Right atrium auricular region (tissue), 2 donors: ENCODE measurements at regions not wholly inside any gene's neighbourhood (a gene's known extent, or its start where the extent isn't known, plus 50 kb on each side); places are given as distances from the start of the nearest gene placed in this dataset.

ENCODE experiments used
- DNase-seq: peaks from one replicate; pipeline ENCODE4 v3.0.0-alpha.2; 2019; ENCODE audit warnings: low spot score
- H3K27ac ChIP-seq, 2 donors: fragments of 200-600 bp; sonication (generic); 1 replicate in 1 of 2; 2 replicates in 1 of 2; pipeline ENCODE4 v1.5.1; 2016 to 2019
- H3K27me3 ChIP-seq, 2 donors: fragments of 200-600 bp; sonication (generic); one replicate each; pipeline versions ENCODE4 v1.5.1 to v1.6.0; 2017 to 2019
- H3K36me3 ChIP-seq: fragments of 200-600 bp; sonication (generic); one replicate; pipeline ENCODE4 v1.5.1; 2016
- H3K4me1 ChIP-seq, 2 donors: fragments of 200-600 bp; sonication (generic); one replicate each; pipeline versions ENCODE4 v1.5.1 to v1.6.0; 2017 to 2019
- H3K4me3 ChIP-seq, 2 donors: fragments of 200-600 bp; sonication (generic); 1 replicate in 1 of 2; 2 replicates in 1 of 2; pipeline ENCODE4 v1.5.1; 2017 to 2019; ENCODE audit warnings: mild to moderate bottlenecking in 1 of 2, moderate library complexity in 1 of 2
- H3K9me3 ChIP-seq, 2 donors: fragments of 200-600 bp; sonication (generic); one replicate each; pipeline ENCODE4 v1.5.1; 2019
- TF ChIP-seq, protein P1 (sequence below), 2 donors: fragments of 200-600 bp; sonication (generic); IDR thresholded peaks; one replicate each; pipeline ENCODE4 v1.5.1; 2019; ENCODE audit warnings: antibody characterized with exemption in 2 of 2

DNA sequence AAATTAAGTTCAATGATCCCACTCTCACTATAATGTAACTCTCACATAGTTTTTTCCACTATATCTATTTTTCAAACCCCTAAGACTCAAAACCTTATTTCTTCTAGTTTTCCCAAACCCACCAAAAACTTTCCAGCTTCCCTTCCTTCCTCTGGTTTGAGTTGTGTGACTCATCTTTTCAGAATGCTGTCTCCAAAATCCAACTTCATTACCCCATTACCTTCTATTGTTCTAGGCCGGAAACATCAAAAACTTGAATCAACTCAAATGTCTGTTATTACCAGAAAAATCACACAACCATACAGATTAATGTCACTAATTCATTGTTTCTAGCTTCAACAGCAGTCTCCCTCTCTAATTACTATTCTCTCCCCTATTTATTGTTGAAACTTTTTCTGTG lies 1090.3 kb downstream of the HACE1 start:
- Histone ChIP-seq H3K27me3 (no peaks in the 10 kb centered on the region), H3K36me3 (no peaks in the 10 kb centered on the region), H3K4me1 (no peaks in the 10 kb centered on the region), H3K27ac (no peak overlapping the region), H3K9me3 (no peaks in the 10 kb centered on the region), H3K4me3 (no peak overlapping the region)
- DNase-seq: no peak
- TF ChIP-seq, protein P1, sequence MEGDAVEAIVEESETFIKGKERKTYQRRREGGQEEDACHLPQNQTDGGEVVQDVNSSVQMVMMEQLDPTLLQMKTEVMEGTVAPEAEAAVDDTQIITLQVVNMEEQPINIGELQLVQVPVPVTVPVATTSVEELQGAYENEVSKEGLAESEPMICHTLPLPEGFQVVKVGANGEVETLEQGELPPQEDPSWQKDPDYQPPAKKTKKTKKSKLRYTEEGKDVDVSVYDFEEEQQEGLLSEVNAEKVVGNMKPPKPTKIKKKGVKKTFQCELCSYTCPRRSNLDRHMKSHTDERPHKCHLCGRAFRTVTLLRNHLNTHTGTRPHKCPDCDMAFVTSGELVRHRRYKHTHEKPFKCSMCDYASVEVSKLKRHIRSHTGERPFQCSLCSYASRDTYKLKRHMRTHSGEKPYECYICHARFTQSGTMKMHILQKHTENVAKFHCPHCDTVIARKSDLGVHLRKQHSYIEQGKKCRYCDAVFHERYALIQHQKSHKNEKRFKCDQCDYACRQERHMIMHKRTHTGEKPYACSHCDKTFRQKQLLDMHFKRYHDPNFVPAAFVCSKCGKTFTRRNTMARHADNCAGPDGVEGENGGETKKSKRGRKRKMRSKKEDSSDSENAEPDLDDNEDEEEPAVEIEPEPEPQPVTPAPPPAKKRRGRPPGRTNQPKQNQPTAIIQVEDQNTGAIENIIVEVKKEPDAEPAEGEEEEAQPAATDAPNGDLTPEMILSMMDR (IDR thresholded peaks at IDR 0.05): no peak

DNA sequence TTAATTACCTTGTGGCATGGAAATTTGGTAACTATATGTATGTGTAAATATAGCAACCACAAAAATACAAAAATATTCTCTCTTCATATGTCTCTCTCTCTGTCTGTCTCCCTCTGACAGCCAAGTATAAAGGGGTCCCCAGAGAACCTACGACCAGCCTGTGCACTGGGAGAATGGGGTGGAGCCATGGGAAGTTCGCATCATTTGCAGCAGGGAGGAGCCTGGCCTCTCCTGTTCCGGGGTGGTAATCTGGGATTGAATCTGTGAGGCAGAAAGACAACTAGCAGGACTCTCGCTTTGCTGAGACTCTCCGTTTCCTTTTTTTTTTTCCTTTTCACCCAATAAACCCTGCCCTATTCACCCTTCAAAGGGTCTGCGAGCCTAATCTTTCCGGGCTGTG lies 1109.1 kb downstream of the HACE1 start:
- no peak overlapping the region for H3K27ac ChIP-seq
- H3K27me3 ChIP-seq: no peaks in the 10 kb centered on the region
- TF ChIP-seq, protein P1 (IDR thresholded peaks at IDR 0.05): no peak
- H3K4me3 ChIP-seq: no peak overlapping the region
- no peaks in the 10 kb centered on the region for H3K36me3 ChIP-seq
- H3K4me1 ChIP-seq: no peaks in the 10 kb centered on the region
- no peaks in the 10 kb centered on the region for H3K9me3 ChIP-seq
- DNase-seq: no peak

DNA sequence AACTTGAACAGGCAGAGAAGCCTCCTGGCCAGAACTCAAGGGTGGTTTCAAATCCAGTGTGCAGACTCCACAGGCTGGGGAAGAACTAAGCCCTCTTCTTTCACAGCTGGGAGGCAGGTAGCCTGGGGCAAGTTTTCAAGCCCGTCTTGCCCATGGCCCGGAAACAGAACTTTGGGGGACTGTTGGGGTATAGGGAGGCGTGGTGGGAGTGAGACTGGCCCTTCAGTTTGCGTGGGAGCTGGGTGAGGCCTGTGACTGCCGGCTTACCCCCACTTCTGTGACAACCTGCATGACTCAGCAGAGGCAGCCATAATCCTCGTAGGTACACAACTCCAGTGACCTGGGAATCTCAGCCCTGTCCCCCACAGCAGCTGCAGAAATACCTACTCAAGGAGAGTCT lies 1125.7 kb downstream of the HACE1 start:
- TF ChIP-seq, protein P1 (IDR thresholded peaks at IDR 0.05): no peak
- H3K36me3 ChIP-seq: no peaks in the 10 kb centered on the region
- no peak overlapping the region for H3K4me3 ChIP-seq
- no peaks in the 10 kb centered on the region for H3K4me1 ChIP-seq
- no peak overlapping the region for H3K27ac ChIP-seq
- H3K27me3 ChIP-seq: no peaks in the 10 kb centered on the region
- DNase-seq: no peak
- H3K9me3 ChIP-seq: no peaks in the 10 kb centered on the region

DNA sequence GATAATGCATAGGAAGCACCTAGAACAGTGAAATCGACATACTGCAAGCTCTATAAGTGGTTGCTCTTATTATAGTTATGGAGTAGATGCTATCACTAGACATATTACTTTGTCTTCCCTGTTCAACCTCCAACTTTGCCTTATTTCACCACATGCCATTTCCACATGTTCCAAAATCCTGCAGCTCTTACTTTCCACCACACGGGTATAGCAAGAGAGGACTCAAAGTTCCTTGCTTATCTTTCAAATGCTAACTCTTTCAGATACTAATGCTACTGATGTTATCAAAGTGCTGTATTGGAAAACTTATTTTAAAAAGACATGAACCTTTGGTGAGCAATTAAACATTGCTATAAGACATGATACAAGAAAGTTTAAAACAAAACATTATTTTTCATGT lies 1130.1 kb downstream of the HACE1 start:
- H3K27ac ChIP-seq: no peak overlapping the region
- TF ChIP-seq, protein P1 (IDR thresholded peaks at IDR 0.05): no peak
- DNase-seq: no peak
- H3K27me3 ChIP-seq: no peaks in the 10 kb centered on the region
- H3K4me3 ChIP-seq: no peak overlapping the region
- H3K4me1 ChIP-seq: no peaks in the 10 kb centered on the region
- H3K9me3 ChIP-seq: no peaks in the 10 kb centered on the region
- no peaks in the 10 kb centered on the region for H3K36me3 ChIP-seq

DNA sequence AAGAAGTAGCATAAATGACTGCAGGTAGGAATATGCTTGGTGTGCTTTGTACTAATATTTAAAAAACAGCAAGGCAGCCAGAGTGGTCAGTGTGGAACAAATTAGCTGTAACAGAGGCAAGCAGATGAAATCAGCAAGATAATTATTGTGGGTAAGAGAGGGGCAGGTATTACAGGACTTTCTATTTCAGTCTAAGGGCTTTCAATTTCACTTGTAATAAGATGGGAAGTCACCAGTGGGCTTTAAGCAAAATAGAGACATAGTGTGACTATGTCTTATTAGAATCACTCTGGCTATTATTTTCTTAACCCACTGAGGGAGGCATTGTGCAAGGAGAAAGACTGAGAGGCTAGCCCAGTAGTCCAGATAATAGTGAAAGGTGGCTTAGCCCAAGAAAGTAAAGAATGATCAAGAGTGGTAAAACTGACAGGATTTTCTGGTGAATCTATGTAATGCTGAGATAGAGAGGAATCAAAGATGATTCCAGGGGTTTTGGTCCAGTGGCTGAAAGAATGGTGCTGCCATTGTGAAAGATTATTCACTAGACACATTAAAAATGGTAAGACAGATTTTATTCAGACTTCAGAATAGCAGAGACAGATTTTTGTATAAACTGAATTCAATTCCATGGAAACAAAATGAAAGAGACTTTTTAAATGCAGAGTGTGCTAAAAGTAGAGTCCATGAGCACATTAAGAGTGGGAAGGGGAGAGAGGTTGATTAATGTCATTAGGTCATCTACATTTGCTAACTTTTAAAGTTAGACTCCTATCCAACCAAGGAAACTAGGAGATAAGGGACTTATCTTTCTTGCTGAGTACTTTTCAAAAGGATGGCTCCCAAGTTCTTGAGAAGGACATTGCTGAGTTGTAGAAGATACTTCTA lies 1136.0 kb downstream of the HACE1 start:
- Histone ChIP-seq H3K36me3 (no peaks in the 10 kb centered on the region), H3K9me3 (no peaks in the 10 kb centered on the region), H3K27me3 (no peaks in the 10 kb centered on the region), H3K4me1 (no peaks in the 10 kb centered on the region), H3K4me3 (no peak overlapping the region), H3K27ac (no peak overlapping the region)
- DNase-seq: no peak
- TF ChIP-seq, protein P1 (IDR thresholded peaks at IDR 0.05): no peak

DNA sequence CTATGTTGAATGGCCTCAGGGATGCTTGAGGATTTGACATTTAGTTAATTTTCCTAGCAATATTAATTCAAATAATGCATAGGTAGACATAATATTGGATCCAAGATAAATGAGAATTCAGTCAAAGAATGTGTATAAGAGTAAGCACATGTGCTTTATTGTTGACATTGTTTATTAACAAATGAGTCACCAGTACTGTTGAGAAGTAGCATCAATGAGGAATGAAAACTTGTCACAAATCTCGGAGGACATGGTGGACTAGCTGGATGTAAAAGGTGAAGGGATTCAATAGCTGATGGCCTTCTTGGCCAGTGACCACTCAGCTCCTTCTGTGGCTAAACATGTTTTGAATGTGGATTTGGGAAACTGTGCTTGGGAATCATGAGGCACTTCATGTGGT lies 1137.0 kb downstream of the HACE1 start:
- TF ChIP-seq, protein P1 (IDR thresholded peaks at IDR 0.05): no peak
- Histone ChIP-seq H3K27ac (no peak overlapping the region), H3K4me1 (no peaks in the 10 kb centered on the region), H3K9me3 (no peaks in the 10 kb centered on the region), H3K4me3 (no peak overlapping the region), H3K36me3 (no peaks in the 10 kb centered on the region), H3K27me3 (no peaks in the 10 kb centered on the region)
- DNase-seq: no peak
